Tibial nerve (tissue), 4 donors: ENCODE measurements at regions not wholly inside any gene's neighbourhood (a gene's known extent, or its start where the extent isn't known, plus 50 kb on each side); places are given as distances from the start of the nearest gene placed in this dataset.

ENCODE experiments used
- DNase-seq, 2 donors: peaks; one replicate each; pipeline ENCODE4 v3.0.0-alpha.2; 2019; ENCODE audit warnings: low spot score in 2 of 2
- H3K27ac ChIP-seq, 4 donors: fragments of 200-600 bp; sonication (generic) in 3 of 4; one replicate each; pipeline ENCODE4 v1.5.1; 2017 to 2019; ENCODE audit warnings: mild to moderate bottlenecking in 1 of 4
- H3K27me3 ChIP-seq, 2 donors: fragments of 200-600 bp; sonication (generic) in 1 of 2; one replicate each; pipeline versions ENCODE4 v1.5.1 to v1.6.0; 2017 to 2019
- H3K36me3 ChIP-seq, 3 donors: fragments of 200-600 bp; sonication (generic); one replicate each; pipeline ENCODE4 v1.5.1; 2018 to 2019
- H3K4me1 ChIP-seq, 4 donors: fragments of 200-600 bp; sonication (generic) in 3 of 4; one replicate each; pipeline ENCODE4 v1.5.1; 2017 to 2019
- H3K4me3 ChIP-seq, 4 donors: fragments of 200-600 bp; sonication (generic) in 3 of 4; one replicate each; pipeline ENCODE4 v1.5.1; 2017 to 2019; ENCODE audit warnings: mild to moderate bottlenecking in 1 of 4, moderate library complexity in 1 of 4
- H3K9me3 ChIP-seq, 4 donors: fragments of 200-600 bp; sonication (generic) in 3 of 4; one replicate each; pipeline ENCODE4 v1.5.1; 2017 to 2019
- EP300 ChIP-seq, 2 donors: sonication (generic); formaldehyde crosslinking; IDR thresholded peaks; one replicate each; pipeline ENCODE4 v1.6.1; 2017; ENCODE audit warnings: antibody characterized with exemption in 2 of 2, mild to moderate bottlenecking in 1 of 2
- POLR2A ChIP-seq, 2 donors: fragments of 450-650 bp; IDR thresholded peaks; one replicate each; pipeline ENCODE4 v1.6.1; 2017; ENCODE audit warnings: antibody characterized with exemption in 2 of 2, mild to moderate bottlenecking in 2 of 2, moderate library complexity in 2 of 2
- WGBS, 2 donors: methylation state at CpG; one replicate each; pipeline ENCODE4 v1.1.5; 2018; 5-methylcytosine and 5-hydroxymethylcytosine counted together
- TF ChIP-seq, protein P1 (sequence below), 5 experiments: fragments of 200-600 bp in 3 of 5; fragments of 450-650 bp in 2 of 5; sonication (generic) in 3 of 5; IDR thresholded peaks; one replicate each; pipeline ENCODE4 v1.5.1; 2016 to 2019; ENCODE audit warnings: antibody characterized with exemption in 5 of 5, mild to moderate bottlenecking in 3 of 5, moderate library complexity in 2 of 5

DNA sequence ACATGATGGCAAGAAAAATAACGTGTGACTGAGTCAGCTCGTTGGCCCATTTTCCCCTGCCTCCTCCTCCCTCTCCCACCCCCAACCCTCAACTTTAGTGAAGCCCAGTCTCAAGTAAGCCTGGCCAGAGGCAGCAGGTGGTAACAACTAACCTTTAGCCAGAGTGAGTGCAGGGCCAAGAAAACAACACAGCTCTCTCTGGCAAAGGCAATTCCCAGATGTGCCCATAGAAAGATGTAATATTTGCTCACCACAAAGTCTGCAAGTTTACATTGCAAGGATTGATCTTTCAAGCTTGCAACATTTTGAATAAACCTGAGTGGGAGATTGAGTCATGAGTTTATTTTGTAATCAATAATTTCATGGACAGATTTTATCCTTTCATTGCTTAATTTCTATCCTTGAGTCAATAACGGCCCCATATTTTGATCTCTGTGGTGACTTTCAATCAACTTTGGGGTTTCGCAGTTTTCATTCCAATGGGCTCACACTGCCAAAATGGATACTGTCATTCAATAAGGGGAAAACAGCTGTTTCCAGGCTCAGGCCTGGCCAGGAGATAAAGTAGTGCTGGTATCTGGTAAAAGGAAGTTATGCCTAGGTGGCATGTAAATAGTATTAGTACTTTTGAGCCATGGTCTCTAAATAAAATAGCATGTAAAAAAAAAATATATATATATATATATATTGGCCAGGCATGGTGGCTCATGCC is 130.7 kb upstream of the TMEM164 start:
- Histone ChIP-seq H3K27ac (no peak overlapping the region), H3K4me1 (no peaks in the 10 kb centered on the region), H3K4me3 (no peak overlapping the region), H3K27me3 (no peaks in the 10 kb centered on the region), H3K36me3 (no peaks in the 10 kb centered on the region), H3K9me3 (no peaks in the 10 kb centered on the region)
- DNase-seq: no peak
- TF ChIP-seq POLR2A (IDR thresholded peaks at IDR 0.05): no peak
- TF ChIP-seq, protein P1, sequence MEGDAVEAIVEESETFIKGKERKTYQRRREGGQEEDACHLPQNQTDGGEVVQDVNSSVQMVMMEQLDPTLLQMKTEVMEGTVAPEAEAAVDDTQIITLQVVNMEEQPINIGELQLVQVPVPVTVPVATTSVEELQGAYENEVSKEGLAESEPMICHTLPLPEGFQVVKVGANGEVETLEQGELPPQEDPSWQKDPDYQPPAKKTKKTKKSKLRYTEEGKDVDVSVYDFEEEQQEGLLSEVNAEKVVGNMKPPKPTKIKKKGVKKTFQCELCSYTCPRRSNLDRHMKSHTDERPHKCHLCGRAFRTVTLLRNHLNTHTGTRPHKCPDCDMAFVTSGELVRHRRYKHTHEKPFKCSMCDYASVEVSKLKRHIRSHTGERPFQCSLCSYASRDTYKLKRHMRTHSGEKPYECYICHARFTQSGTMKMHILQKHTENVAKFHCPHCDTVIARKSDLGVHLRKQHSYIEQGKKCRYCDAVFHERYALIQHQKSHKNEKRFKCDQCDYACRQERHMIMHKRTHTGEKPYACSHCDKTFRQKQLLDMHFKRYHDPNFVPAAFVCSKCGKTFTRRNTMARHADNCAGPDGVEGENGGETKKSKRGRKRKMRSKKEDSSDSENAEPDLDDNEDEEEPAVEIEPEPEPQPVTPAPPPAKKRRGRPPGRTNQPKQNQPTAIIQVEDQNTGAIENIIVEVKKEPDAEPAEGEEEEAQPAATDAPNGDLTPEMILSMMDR (IDR thresholded peaks at IDR 0.05): no peak
- no peak for TF ChIP-seq EP300 (IDR thresholded peaks at IDR 0.05)
- 50 to 69% methylated on average over 4 of the region's 4 CpGs for WGBS, 2 donors

DNA sequence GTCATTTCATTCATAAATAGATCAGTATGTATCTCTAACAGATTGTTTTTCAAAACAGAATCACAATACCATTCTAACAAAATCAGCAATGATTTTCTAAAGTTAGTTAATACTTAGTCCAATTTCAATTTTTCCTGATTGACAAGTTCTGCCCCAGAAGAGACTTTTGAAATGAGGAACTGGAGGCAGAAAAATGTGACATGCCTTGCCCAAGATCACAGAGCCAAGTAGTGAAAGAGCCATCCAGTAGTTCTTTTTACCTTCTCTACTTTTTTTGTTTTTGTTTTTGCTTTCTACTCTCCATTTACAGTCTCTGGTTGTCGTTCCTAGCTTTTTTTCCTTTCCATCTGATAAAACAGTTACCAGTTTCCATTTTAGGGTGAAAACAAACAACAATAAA is 129.3 kb upstream of the TMEM164 start:
- H3K4me3 ChIP-seq: no peak overlapping the region
- H3K27me3 ChIP-seq: no peaks in the 10 kb centered on the region
- H3K9me3 ChIP-seq: no peaks in the 10 kb centered on the region
- TF ChIP-seq POLR2A (IDR thresholded peaks at IDR 0.05) (no peak), EP300 (IDR thresholded peaks at IDR 0.05) (no peak)
- TF ChIP-seq, protein P1 (IDR thresholded peaks at IDR 0.05): no peak
- DNase-seq: no peak
- no peak overlapping the region for H3K27ac ChIP-seq
- no peaks in the 10 kb centered on the region for H3K4me1 ChIP-seq
- no peaks in the 10 kb centered on the region for H3K36me3 ChIP-seq
- 64 to 71% methylated on average over 1 of the region's 1 CpG for WGBS, 2 donors

DNA sequence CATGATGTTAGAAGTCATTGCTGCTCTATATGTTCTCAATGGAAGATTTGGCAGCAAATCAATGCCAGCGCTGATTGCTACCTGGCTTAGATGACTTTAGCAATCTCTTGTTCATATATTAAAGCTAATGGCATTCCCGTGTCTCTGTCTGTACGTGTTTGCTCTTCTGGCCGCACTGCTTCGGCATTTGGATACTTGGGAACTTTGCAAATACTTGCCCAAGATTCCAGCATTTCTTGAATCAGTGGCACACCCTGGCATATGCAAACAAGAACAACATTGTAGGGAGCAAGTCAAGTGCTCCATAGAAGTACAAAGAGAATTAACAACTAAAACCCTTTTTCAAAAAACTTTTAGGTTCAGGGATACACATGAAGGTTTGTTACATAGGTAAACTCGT is 128.9 kb upstream of the TMEM164 start:
- Histone ChIP-seq H3K9me3 (no peaks in the 10 kb centered on the region), H3K27me3 (no peaks in the 10 kb centered on the region), H3K36me3 (no peaks in the 10 kb centered on the region), H3K4me3 (no peak overlapping the region), H3K27ac (no peak overlapping the region), H3K4me1 (no peaks in the 10 kb centered on the region)
- TF ChIP-seq, protein P1 (IDR thresholded peaks at IDR 0.05): no peak
- TF ChIP-seq EP300 (IDR thresholded peaks at IDR 0.05) (no peak), POLR2A (IDR thresholded peaks at IDR 0.05) (no peak)
- no peak for DNase-seq
- 63 to 89% methylated on average over 6 of the region's 6 CpGs for WGBS, 2 donors

DNA sequence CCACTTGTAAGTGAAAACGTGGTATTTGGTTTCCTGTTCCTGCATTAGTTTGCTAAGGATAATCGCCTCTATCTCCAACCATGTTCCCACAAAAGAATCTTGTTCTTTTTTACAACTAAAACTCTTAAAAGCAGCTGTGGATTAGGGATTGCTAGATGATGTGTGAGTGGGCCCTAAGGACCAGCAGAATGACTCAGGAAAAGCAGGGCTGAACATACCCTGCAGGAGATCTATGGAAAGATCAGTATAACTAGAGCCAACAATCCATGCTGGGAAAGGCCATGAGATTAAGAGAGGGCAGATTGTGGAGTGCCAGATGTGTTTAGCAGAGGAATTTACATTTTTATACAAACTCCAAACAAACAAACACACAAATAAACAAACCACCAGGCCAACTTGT is 128.4 kb upstream of the TMEM164 start:
- WGBS, 2 donors: 47 to 50% methylated on average over 2 of the region's 2 CpGs
- no peak for DNase-seq
- no peak for TF ChIP-seq EP300 (IDR thresholded peaks at IDR 0.05)
- TF ChIP-seq, protein P1 (IDR thresholded peaks at IDR 0.05): no peak
- TF ChIP-seq POLR2A (IDR thresholded peaks at IDR 0.05): no peak
- no peaks in the 10 kb centered on the region for H3K4me1 ChIP-seq
- H3K36me3 ChIP-seq: no peaks in the 10 kb centered on the region
- no peak overlapping the region for H3K27ac ChIP-seq
- H3K4me3 ChIP-seq: no peak overlapping the region
- H3K9me3 ChIP-seq: no peaks in the 10 kb centered on the region
- H3K27me3 ChIP-seq: peaks cover 0 to 1% of the 10 kb centered on the region in 2 donors

GRCh38 chrX:109875831-109876230 is 127.1 kb upstream of the TMEM164 start:
- Histone ChIP-seq H3K9me3 (no peaks in the 10 kb centered on the region), H3K27ac (no peak overlapping the region), H3K4me1 (no peaks in the 10 kb centered on the region), H3K4me3 (no peak overlapping the region), H3K27me3 (peaks cover 0 to 6% of the 10 kb centered on the region in 2 donors), H3K36me3 (no peaks in the 10 kb centered on the region)
- 98% methylated on average over 30 of the region's 30 CpGs; no CpG with 5 or more reads in 1 of the 2 donors for WGBS, 2 donors
- TF ChIP-seq, protein P1 (IDR thresholded peaks at IDR 0.05): no peak
- TF ChIP-seq POLR2A (IDR thresholded peaks at IDR 0.05) (no peak), EP300 (IDR thresholded peaks at IDR 0.05) (no peak)
- DNase-seq: no peak
